ENCODE measurements at regions not wholly inside any gene's neighbourhood (a gene's known extent, or its start where the extent isn't known, plus 50 kb on each side); places are given as distances from the start of the nearest gene placed in this dataset.

- Histone ChIP-seq H2AFZ (ENCODE audit: low read depth, low read length, poor library complexity, severe bottlenecking) (no peak overlapping the region), H3K9me2 (ENCODE audit: insufficient read depth) (no peaks in the 10 kb centered on the region), H3K27me3 (ENCODE audit: insufficient read depth, low read length) (no peaks in the 10 kb centered on the region), H3K79me2 (ENCODE audit: insufficient read depth, low read length) (no peaks in the 10 kb centered on the region), H3K4me2 (ENCODE audit: low read length) (no peak overlapping the region), H3K4me3 (replicated peaks in 1 of 2; ENCODE audit: low read depth in 1 of 2, low read length in 2 of 2) (no peak overlapping the region), H3K9ac (ENCODE audit: low read length) (no peak overlapping the region), H4K20me1 (ENCODE audit: insufficient read depth) (no peaks in the 10 kb centered on the region), H3K36me3 (ENCODE audit: control insufficient read depth in 1 of 2, insufficient read depth in 2 of 2, low read length in 2 of 2) (no peaks in the 10 kb centered on the region), H3K9me3 (ENCODE audit: control insufficient read depth in 1 of 2, insufficient read depth in 1 of 2, low read depth in 1 of 2, low read length in 2 of 2) (peaks cover 0 to 21% of the 10 kb centered on the region in 2 experiments; a peak in 1 of 4 replicates), H3K27ac (ENCODE audit: low read depth, low read length) (no peak overlapping the region), H3K4me1 (ENCODE audit: control insufficient read depth in 1 of 2, insufficient read depth in 2 of 2, low read length in 2 of 2) (no peaks in the 10 kb centered on the region)
- ChIA-PET POLR2A (no interaction called here), RAD21 (ENCODE audit: low non-redundant PET in 1 of 2, low total read pairs in 2 of 2, uncharacterized antibody in 2 of 2, unreplicated experiment in 2 of 2) (no interaction called here), CTCF (no interaction called here)
- no peak for DNase-seq (ENCODE audit: low read depth, low spot score)
- BruUV-seq (replicated peaks) = no TSS peak
- ATAC-seq = no peak
- intact Hi-C loops (cut with micrococcal nuclease) = no loop called here
- TF ChIP-seq ZFX (IDR thresholded peaks at IDR 0.05) (no peak), SIN3A (IDR thresholded peaks at IDR 0.05; ENCODE audit: low read depth) (no peak), EGR1 (IDR thresholded peaks at IDR 0.05; ENCODE audit: low read depth) (no peak), EZH2 (IDR thresholded peaks at IDR 0.05) (no peak), CBX3 (IDR thresholded peaks at IDR 0.05; ENCODE audit: low read depth) (no peak), ZNF274 (IDR thresholded peaks at IDR 0.05; ENCODE audit: low read depth, low read length) (no peak), MAX (IDR thresholded peaks at IDR 0.05) (no peak), SP1 (IDR thresholded peaks at IDR 0.05; ENCODE audit: low read depth) (no peak), CEBPB (IDR thresholded peaks at IDR 0.05; ENCODE audit: low read depth) (no peak)
Observed at GRCh38 chr20:52804497-52805295, 167.5 kb upstream of the TSHZ2 start.

- Histone ChIP-seq H3K4me2 (ENCODE audit: low read length) (no peak overlapping the region), H3K79me2 (ENCODE audit: insufficient read depth, low read length) (no peaks in the 10 kb centered on the region), H3K9ac (ENCODE audit: low read length) (no peak overlapping the region), H3K9me3 (ENCODE audit: control insufficient read depth in 1 of 2, insufficient read depth in 1 of 2, low read depth in 1 of 2, low read length in 2 of 2) (peaks cover 0 to 15% of the 10 kb centered on the region in 2 experiments; a peak in 1 of 4 replicates), H3K4me3 (replicated peaks in 1 of 2; ENCODE audit: low read depth in 1 of 2, low read length in 2 of 2) (no peak overlapping the region), H3K27ac (ENCODE audit: low read depth, low read length) (no peak overlapping the region), H3K9me2 (ENCODE audit: insufficient read depth) (no peaks in the 10 kb centered on the region), H3K4me1 (ENCODE audit: control insufficient read depth in 1 of 2, insufficient read depth in 2 of 2, low read length in 2 of 2) (no peaks in the 10 kb centered on the region), H2AFZ (ENCODE audit: low read depth, low read length, poor library complexity, severe bottlenecking) (no peak overlapping the region), H4K20me1 (ENCODE audit: insufficient read depth) (no peaks in the 10 kb centered on the region), H3K27me3 (ENCODE audit: insufficient read depth, low read length) (no peaks in the 10 kb centered on the region), H3K36me3 (ENCODE audit: control insufficient read depth in 1 of 2, insufficient read depth in 2 of 2, low read length in 2 of 2) (no peaks in the 10 kb centered on the region)
- ATAC-seq = no peak
- TF ChIP-seq YY1 (IDR thresholded peaks at IDR 0.05; ENCODE audit: extremely low read depth, insufficient replicate concordance, low read depth, low read length) = no peak
- no peak for TF ChIP-seq SIN3A (IDR thresholded peaks at IDR 0.05; ENCODE audit: low read depth)
- no peak for TF ChIP-seq EZH2 (IDR thresholded peaks at IDR 0.05)
- TF ChIP-seq POLR2AphosphoS5 (IDR thresholded peaks at IDR 0.05; ENCODE audit: low read depth, low read length) = no peak
- TF ChIP-seq REST (IDR thresholded peaks at IDR 0.05; ENCODE audit: low read depth) = no peak
- DNase-seq (ENCODE audit: low read depth, low spot score) = no peak
- intact Hi-C loops (cut with micrococcal nuclease) = no loop called here
- CTCF ChIA-PET = no interaction called here
- POLR2A ChIA-PET = no interaction called here
- RAD21 ChIA-PET (ENCODE audit: low non-redundant PET in 1 of 2, low total read pairs in 2 of 2, uncharacterized antibody in 2 of 2, unreplicated experiment in 2 of 2) = no interaction called here
- no TSS peak for BruUV-seq (replicated peaks)
Observed at GRCh38 chr20:52801628-52802006, 170.5 kb upstream of the TSHZ2 start.

Measured in HCT116 (cell line).